ENCODE measurements at regions not wholly inside any gene's neighbourhood (a gene's known extent, or its start where the extent isn't known, plus 50 kb on each side); places are given as distances from the start of the nearest gene placed in this dataset.
"Not testable (repeated sequence)": the region's sequence is repeated elsewhere in the genome, so short reads cannot be mapped to it uniquely, and the experiment has no call there.

DNA sequence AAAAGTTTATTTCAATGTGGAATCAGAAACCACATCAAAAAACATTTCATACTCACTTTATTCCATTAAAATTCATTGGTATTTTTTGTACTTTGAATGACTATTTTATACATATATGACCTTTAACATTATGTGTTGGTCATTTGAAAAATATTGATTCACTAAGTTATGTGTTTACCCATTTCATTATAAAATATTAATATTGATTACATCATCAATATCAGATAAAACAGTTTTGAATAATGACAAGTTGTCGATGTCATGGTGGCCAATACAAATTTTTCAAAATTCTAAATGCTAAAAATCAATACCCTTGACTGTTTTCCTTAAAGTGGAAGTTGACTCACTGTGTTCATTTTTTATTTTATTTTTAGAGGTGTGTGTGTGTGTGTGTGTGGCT lies 239.7 kb upstream of the ROBO1 start:
- DNase-seq, result no peak

DNA sequence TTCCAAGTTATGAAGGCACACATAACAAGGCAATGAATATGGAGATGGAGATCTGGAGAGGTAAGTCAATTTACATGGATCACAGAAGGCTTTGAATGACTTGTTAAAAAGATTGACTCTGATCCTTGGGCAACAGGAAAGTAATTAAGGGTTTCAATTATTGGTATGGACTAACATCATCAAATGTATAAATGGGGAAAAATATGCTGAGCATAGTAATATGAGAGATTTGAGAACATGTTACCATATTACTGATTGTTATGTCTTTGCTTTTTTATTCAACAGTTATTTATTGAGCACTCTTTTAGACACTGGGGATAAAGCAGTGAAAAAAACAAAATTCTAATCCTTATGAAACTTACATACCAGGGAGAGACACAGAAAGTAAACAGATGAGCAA lies 238.5 kb upstream of the ROBO1 start:
- no peak for DNase-seq

DNA sequence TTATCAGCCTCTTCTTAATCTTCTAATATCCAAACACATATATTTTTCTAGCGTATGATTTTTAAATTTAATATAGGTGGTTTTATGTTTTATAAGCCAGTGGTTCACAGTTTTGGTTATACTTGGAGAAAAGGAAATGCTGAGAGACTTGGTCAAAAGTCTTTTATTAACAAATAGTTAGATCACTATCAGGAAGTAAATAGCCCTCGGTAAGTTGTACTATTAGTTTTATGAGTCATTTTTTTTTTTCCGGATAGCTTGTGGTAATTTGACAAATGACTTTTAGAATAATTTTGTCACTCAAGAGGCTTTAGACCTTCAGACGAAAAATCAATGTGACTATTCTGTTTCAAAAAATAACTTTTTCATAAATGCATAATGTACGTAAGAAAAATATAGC lies 232.2 kb upstream of the ROBO1 start:
- DNase-seq, result no peak

DNA sequence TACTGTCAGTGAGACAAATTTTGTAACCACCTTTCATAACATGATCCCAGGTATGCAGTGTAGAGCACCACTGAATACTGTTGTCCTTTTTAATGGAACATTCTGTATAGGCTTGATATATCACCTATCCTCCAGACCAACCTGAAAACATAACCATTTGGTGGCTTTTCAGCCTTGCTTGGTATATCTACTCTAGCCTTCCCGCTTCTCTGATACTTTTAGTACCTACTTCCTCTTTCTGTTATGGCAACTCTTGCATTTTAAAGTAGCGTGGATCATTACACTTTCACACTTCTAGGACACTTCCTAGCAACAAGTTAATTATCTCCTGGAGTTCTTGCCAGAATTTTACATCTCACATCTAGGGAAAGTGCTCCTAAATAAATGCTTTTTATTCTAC lies 226.6 kb upstream of the ROBO1 start:
- no peak for DNase-seq

DNA sequence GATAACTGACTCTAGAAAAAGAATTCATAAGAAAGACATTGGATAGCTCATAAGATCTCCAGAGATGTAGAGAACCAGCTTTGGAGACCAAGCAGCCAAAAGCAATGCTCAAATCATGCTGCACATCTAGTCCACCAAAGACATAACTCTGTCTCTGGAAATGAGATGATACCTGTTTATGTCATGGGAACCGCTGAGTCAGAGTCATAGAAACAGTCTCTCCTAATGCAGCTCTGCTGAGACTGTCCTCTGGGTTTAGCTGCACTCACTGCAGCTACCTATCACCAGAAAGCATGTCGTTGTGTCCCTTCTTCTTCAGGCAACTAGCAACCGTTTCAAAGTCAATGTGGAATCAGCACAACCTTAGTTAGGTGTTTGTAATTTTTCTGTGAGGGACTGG lies 218.5 kb upstream of the ROBO1 start:
- DNase-seq, result no peak

DNA sequence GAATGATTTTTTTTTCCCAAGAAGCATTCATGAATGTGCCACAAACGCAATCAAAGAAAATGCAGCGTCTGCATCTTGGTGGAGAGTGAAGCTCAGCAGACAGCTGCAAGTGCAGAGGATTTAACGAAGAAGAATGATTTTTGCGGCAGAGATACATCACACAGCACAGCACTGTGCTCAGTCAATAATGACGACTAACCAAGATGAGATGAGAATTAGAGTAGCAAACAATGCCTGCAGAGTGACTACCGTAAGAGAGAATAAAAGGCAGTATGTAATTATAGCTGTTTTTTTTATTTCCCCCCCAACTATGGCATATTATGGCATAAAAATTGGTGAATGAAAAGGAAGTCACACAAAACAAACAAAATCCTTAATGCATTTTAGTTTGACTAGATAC lies 218.0 kb upstream of the ROBO1 start:
- no peak for DNase-seq

DNA sequence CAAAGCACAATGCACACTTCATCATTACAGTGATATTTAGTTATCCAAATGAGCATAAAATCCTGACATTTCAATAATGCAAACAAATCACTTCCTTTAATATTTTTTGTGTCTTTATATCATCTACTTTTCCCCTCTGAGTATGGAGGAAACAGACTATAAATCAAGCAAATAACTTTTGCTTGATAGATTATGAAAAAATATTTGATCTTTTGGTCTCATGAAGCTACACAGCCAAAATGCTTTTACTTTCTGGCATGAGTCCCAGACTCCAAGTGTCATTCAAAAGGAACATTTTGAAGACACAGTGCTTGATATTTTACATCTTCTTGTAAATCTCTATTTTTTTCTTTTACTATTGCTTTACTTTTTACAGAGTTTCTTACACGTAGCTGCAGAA lies 215.3 kb upstream of the ROBO1 start:
- no peak for DNase-seq

DNA sequence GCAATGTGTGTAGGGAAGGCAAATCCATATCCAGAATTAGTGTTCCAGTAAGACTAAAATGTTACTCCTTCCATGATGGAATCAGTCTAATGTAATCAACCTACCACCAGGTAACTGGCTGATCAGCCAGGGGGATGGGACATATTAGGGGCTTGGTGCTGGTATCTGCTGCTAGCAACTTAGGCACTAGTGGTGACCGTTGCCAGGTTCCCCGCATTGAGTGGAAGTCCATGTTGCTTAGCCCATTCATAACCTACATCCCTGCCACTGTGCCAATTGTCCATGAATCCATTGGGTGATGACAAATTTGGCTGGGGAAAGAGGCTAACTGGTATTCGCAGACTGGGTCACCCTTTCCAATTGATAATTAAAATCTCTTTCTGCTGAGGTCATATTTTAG lies 212.2 kb upstream of the ROBO1 start:
- no peak for DNase-seq

DNA sequence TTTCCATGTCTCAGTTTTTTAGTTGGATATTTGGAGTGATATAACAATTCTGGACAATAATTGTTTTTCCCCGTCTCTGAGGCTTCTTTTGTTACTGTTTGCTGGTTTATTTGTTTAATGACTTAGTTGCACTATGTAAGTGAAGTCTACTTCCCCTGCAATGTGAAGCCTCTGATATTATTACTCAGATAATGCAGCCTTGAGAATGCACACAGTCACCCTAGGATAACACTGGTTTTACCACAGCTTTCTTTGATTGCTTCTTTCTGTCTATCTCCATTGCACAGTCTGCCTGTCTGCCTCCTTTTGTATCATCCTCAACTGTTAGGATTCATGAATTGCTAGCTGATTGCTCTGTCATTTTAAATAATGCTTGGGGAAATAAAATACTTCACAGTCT lies 208.7 kb upstream of the ROBO1 start:
- DNase-seq, result no peak

DNA sequence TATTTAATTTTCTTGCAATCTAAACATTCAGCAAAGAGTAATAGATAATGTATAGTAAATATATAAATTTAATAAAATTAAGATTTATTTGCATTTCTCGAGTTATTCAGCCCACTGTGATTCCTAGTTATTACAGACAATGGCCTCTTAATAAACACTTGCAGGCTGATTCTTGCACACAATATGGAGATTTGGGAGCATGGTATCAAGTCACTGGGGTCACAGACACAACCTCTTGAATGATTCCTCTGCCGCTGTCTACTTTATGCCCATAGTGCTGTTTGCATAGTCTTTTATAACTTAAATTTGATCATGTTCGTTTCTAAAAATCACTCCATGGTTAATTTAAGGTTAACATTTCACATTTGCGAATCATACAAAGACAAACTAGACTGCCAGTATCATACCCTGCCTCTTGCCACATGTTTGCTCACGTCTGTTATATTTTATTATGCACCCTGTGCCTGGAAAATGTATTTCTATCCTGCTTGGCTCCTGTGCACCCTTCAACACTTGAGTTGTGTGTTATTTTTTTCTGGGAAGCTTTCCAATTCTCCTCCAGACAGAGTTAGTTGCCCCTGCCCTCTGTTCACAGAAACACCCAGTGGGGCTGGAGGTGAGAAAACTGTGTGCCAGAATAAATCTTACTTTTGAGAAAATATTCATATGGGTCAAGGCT lies 206.3 kb upstream of the ROBO1 start:
- no peak for DNase-seq

DNA sequence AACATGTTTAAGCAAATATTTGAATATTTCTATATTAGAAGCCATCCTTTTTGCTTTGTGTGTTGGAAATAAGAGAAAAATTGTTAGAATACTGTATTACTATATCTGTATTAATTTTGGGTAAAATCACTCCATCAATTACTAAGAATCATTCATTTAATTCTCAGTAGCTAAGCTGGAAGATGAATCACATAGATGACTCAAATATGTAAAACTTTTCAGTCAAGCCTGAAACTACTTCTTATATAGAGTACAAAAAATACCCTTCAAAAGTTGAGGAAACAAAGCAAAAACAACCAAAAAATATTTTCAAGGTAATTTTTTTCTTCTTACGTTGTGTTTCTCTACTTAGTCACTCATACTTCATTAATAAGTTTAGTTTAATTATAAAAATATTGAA lies 205.7 kb upstream of the ROBO1 start:
- no peak for DNase-seq

DNA sequence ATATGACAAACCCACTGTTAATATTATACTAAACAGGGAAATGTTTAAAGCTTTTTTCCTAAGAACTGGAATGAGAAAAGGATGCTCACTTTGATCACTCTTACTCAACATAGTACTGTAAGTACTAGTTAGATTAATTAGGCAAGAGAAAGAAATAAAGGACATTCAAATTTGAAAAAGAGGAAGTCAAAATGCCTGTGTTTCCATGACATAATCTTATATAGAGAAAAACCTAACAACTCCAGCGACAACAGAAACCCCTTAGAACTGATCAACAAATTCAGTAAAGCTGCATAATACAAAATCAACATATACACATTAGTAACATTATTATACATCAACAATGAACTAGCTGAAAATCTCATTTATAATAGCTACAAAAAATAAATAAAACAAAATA lies 200.6 kb upstream of the ROBO1 start:
- DNase-seq, result no peak

DNA sequence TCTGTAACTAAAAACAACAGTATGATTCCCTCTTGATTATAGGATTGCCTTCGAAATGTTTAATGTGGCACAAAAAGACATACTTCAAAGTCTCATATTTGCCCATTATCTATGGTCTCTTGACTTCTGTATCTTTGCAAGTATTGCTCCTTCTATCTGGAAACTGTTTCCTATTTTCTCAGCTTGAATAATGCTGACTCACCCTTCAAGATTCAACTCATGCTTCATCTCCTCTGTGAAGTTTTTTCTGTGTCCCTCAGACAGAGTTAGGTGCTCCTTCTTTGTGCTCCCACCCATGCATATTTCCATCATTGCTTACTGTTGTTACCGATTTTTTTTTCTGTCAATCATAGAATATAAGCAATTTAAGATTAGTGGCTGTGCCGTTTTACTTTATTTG lies 192.8 kb upstream of the ROBO1 start:
- DNase-seq, result no peak

DNA sequence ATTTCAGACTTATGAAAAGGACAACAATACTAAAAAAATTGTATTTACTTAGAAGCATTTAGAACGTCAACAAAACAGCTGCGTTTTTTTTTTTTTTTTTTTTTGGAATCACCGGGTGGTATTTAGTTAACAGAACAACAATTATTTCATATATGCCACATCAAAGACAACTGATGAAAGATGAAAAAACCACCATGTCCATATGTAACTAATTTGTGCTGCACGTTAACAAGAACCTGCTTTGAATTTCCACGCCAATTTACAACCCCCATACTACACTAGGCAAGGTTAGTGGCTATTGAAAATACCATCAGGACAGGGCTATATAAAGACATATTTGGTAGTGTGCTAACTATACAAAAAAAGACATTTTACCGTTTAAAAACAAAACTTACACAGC lies 189.3 kb upstream of the ROBO1 start:
- DNase-seq, result no peak

DNA sequence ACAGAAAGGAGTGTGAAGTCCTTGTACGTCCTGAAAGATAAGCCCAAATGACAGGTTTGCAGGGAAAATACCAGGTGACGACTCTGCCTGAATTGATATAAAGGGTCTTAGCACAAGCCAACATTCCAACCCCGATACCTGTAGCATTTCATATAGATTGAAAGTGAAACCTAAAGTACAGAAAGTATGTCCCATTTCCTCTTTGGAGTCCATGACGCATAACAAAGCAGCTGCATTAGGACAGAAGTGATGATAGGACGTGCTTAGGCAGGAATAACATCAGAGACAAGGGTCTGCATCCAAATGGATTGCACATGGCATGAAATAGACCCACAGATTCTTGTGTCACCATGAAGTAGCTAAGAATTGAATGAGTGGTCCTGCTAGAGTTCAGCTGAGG lies 187.0 kb upstream of the ROBO1 start:
- no peak for DNase-seq

DNA sequence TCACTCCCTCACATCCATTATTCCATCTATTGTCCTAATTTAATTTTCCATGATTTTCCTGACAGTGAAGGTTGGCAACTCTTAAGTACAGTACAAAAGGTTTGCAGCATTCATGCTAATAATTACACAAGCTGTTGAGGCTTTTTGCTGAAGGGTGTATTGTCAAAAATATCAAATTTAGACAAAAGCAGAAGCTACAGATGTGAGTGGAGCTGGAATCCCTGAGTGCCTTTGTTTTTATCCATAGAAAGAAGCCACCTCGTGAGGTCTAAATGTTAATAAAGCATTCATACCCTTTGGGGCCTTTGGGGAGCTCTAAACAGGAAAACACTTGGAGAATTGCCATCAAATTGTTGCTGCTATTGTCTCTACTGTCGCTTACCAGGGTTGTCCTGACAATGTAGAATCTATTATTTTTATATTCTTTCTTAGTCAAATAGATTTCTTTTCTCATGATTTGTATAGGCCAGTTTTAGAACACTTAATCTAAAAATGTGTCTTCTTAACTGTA lies 185.8 kb upstream of the ROBO1 start:
- no peak for DNase-seq

DNA sequence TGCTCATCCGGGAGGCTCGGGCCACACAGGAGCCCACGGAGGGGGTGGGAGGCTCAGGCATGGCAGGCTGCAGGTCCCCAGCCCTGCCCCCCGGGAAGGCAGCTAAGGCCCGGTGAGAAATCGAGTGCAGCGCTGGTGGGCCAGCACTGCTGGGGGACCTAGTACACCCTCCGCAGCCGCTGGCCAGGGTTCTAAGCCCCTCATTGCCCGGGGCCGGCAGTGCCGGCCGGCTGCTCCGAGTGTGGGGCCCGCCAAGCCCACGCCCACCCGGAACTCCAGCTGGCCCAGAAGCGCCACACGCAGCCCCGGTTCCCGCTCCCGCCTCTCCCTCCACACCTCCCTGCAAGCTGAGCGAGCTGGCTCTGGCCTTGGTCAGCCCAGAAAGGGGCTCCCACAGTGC lies 183.6 kb upstream of the ROBO1 start:
- DNase-seq, result not testable (repeated sequence)

DNA sequence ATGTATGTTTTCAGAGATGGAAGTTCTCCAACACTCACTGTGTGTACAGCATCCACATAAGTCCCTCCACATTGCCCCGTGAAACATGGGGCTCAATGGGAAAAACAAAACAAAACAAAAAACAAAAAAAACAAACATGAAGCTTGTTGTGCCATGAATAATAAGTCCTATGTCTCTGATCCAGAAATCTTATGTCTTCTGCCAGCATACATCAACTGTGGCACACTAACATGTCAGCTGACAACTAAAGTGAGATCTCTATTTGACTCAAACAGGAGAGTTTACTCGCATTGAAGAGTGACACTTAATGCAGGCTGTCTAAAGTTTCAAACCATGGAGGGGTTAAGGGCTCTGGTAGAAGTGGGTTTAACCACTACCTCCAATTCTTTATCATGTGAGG lies 180.2 kb upstream of the ROBO1 start:
- no peak for DNase-seq

DNA sequence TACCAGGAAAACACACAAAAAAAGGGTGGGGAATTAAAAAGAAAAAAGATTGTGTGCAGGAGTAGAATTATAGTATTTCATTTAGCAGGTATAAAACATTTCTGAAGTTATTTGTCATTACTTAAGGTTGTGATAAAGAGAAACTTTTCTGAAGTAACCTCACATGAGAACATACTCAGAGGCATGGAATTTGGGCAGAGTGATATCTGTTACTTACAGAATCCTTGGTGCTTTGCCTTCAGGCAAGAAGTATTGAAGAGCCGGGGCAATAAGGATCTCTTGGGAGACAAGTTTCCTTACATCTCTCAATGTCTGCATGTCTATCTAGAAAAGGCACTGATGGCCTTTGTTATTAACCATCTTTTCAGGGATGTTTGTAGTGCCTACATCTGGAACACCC lies 179.7 kb upstream of the ROBO1 start:
- no peak for DNase-seq

DNA sequence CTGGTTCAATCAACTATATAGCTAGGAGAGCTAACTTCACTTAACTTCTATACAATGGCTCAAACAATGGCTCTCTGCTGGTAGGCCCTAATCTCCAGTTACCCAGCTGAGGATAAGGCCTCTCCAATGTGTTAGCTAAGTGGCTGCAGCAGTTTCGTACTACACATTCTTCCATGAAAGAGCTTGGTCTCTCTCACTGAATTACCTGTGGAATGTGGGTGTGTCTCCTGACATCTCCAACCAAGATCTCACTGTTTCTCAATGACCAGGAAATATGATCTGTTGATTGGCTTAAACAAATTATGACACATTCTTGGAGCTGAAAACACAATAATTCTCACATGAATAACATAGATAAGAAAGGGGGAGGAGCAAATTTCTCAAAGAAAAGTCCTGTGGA lies 169.8 kb upstream of the ROBO1 start:
- DNase-seq, result no peak

DNA sequence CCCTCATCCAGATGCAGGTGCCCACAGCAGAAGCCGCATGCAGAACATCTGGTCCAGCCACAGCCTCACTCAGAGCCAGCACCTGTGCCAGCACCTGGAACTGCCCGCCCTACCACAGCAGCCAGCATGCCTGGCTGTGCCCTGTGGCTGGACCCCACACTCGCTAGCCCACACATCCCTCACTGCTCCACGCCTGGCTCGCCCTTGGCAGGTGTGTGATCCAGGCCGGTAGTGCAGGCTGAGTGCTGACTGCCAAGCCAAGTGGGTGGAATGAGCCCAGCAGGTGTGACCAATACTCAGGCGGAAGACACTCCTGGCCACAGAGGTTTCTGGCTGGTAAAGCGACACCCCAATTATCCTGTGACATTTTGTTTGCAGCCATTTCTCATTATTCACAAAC lies 162.4 kb upstream of the ROBO1 start:
- no peak for DNase-seq

DNA sequence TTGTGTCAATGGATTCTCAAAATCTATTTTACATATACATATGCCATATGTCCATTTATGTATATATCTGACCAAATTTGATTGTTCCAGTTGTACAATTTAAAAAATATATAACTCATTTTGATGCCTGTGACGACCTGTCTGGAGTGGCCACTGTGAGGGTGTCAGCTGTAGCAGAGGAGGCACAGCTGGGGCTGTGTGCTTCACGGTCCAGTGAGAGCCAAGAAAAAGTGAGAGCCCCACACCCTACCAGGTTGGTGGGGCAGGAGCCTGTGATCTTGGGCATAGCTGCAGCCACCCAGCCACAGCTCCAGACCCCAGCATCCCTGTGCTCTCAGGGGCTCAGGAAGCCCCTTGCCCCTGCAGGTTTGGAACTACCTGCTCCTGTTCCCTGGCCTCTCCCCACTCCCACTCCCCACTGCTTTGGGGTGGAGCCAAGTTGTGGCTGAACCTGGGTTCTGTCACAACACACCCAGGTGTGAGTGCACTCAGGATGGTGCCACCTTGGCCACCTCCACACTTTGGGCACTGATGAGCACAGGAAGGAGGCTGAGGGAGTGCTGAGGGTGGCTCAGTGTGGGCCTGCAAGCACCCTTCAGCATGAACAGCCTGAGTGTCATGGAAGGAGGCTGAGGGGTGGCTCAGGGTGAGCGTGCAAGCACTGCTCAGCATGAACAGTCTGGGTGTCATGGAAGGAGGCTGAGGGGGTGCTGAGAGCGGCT lies 161.1 kb upstream of the ROBO1 start:
- no peak for DNase-seq

DNA sequence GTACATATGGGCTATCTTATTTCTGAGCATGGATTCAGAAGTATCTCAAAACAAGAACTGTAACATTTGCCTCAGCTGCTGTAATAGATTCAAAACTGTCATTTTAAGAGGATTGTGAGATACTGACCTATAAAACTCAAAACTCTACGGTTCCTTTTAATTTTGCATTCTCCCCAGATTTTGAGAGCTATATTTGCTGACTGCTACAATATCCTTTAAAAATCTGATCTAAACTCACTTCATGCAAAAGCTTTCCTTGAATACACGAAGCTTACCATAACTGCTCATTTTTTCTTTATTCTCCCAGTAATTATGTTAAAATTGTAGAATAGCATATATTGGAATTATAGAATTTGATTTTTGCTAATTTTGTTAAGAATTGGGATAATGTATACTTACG lies 158.7 kb upstream of the ROBO1 start:
- DNase-seq, result no peak

DNA sequence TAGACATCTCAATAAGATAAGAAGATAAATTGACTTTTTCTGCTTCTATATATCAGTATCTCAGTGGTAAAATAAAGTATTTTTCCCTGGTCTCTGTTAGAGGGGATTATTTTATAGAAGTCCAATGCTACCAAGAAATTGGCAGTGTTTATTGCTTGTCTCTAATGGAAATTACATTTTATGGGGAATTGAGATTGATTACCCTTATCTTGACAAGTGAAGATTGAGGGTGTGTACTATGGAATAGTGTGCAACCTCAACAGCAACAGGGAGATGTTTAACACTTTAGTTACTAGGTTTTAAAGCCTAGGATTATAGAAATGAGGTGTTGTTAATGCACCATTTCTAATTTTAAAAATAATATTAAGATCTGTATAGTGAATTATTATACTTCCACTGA lies 154.8 kb upstream of the ROBO1 start:
- no peak for DNase-seq

DNA sequence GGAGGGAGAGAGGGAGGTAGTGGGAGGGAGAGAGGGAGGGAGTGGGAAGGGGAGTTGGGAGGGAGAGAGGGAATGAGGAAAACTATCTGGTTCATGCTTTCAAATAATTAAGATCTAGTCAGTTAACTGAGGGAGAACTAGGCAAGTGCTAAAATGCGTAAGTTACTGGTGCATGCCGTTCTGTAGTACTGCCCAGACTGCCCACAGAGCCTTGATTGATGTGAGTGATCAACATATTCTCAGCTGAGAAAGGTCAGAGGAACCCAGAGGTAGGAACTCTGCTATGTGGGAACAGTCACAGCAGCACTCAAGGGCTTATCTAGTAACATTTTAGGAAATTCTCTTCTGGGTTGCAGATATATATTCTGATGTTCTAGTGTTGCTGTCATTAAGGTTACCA lies 149.8 kb upstream of the ROBO1 start:
- DNase-seq, result no peak

All from NCI-H446 treated with DMSO at 0.1 percent for 48 hours (cell line).